ENCODE measurements at regions not wholly inside any gene's neighbourhood (a gene's known extent, or its start where the extent isn't known, plus 50 kb on each side); places are given as distances from the start of the nearest gene placed in this dataset.

DNA sequence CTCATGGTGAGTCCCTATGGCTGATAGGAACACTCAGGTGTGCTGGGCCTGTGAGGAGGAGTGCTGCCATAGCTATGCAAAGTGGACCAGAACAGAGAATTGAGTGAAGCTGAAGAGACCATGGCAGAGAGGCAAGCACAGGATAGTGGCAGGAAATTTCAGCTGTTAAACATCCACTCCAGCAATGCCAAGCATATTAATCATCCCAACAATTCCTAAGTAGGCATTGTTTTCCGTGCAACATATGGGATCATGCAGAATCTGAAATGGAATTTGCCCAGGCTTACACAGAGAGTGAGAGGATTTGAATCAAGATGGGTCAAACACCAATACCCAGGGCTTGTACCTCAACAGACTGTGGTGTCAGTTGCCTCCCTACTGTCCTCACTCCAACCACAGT is 582.6 kb upstream of the UBE2E2 start:
- Mint-ChIP-seq H3K27ac (no peak overlapping the region), H3K36me3 (no peaks in the 10 kb centered on the region), H3K27me3 (ENCODE audit: low read depth) (no peaks in the 10 kb centered on the region), H3K4me3 (no peak overlapping the region), H3K4me1 (no peaks in the 10 kb centered on the region), H3K9me3 (peaks cover 5% of the 10 kb centered on the region)
- ATAC-seq (0 out of 2 replicates have a peak, but pooled peaks have one; percentile 46), DNase-seq (ENCODE audit: low spot score) (no peak)
- no peak for TF ChIP-seq SOX15 (CRISPR knock-in tag; IDR thresholded peaks at IDR 0.05)
- TF ChIP-seq, protein P1, sequence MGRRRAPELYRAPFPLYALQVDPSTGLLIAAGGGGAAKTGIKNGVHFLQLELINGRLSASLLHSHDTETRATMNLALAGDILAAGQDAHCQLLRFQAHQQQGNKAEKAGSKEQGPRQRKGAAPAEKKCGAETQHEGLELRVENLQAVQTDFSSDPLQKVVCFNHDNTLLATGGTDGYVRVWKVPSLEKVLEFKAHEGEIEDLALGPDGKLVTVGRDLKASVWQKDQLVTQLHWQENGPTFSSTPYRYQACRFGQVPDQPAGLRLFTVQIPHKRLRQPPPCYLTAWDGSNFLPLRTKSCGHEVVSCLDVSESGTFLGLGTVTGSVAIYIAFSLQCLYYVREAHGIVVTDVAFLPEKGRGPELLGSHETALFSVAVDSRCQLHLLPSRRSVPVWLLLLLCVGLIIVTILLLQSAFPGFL (CRISPR knock-in tag; IDR thresholded peaks at IDR 0.05; ENCODE audit: borderline replicate concordance): no peak
- TF ChIP-seq ZNF263 (CRISPR knock-in tag; IDR thresholded peaks at IDR 0.05; ENCODE audit: low read depth): no peak
- no peak for TF ChIP-seq GTF2I (CRISPR knock-in tag; conservative IDR thresholded peaks at IDR 0.05)
- TF ChIP-seq JUN (CRISPR knock-in tag; IDR thresholded peaks at IDR 0.05): no peak
- TF ChIP-seq ATF1 (CRISPR knock-in tag; IDR thresholded peaks at IDR 0.05): no peak
- TF ChIP-seq CREM (CRISPR knock-in tag; IDR thresholded peaks at IDR 0.05): no peak
- TF ChIP-seq, protein P2, sequence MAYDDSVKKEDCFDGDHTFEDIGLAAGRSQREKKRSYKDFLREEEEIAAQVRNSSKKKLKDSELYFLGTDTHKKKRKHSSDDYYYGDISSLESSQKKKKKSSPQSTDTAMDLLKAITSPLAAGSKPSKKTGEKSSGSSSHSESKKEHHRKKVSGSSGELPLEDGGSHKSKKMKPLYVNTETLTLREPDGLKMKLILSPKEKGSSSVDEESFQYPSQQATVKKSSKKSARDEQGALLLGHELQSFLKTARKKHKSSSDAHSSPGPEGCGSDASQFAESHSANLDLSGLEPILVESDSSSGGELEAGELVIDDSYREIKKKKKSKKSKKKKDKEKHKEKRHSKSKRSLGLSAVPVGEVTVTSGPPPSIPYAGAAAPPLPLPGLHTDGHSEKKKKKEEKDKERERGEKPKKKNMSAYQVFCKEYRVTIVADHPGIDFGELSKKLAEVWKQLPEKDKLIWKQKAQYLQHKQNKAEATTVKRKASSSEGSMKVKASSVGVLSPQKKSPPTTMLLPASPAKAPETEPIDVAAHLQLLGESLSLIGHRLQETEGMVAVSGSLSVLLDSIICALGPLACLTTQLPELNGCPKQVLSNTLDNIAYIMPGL (CRISPR knock-in tag; IDR thresholded peaks at IDR 0.05): no peak
- no peak for TF ChIP-seq NR3C1 (CRISPR knock-in tag; conservative IDR thresholded peaks at IDR 0.05; ENCODE audit: low read depth)
- no peak for TF ChIP-seq RORB (CRISPR knock-in tag; IDR thresholded peaks at IDR 0.05)
- TF ChIP-seq, protein P3, sequence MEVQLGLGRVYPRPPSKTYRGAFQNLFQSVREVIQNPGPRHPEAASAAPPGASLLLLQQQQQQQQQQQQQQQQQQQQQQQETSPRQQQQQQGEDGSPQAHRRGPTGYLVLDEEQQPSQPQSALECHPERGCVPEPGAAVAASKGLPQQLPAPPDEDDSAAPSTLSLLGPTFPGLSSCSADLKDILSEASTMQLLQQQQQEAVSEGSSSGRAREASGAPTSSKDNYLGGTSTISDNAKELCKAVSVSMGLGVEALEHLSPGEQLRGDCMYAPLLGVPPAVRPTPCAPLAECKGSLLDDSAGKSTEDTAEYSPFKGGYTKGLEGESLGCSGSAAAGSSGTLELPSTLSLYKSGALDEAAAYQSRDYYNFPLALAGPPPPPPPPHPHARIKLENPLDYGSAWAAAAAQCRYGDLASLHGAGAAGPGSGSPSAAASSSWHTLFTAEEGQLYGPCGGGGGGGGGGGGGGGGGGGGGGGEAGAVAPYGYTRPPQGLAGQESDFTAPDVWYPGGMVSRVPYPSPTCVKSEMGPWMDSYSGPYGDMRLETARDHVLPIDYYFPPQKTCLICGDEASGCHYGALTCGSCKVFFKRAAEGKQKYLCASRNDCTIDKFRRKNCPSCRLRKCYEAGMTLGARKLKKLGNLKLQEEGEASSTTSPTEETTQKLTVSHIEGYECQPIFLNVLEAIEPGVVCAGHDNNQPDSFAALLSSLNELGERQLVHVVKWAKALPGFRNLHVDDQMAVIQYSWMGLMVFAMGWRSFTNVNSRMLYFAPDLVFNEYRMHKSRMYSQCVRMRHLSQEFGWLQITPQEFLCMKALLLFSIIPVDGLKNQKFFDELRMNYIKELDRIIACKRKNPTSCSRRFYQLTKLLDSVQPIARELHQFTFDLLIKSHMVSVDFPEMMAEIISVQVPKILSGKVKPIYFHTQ (CRISPR knock-in tag; IDR thresholded peaks at IDR 0.05): no peak
- TF ChIP-seq, protein P4, sequence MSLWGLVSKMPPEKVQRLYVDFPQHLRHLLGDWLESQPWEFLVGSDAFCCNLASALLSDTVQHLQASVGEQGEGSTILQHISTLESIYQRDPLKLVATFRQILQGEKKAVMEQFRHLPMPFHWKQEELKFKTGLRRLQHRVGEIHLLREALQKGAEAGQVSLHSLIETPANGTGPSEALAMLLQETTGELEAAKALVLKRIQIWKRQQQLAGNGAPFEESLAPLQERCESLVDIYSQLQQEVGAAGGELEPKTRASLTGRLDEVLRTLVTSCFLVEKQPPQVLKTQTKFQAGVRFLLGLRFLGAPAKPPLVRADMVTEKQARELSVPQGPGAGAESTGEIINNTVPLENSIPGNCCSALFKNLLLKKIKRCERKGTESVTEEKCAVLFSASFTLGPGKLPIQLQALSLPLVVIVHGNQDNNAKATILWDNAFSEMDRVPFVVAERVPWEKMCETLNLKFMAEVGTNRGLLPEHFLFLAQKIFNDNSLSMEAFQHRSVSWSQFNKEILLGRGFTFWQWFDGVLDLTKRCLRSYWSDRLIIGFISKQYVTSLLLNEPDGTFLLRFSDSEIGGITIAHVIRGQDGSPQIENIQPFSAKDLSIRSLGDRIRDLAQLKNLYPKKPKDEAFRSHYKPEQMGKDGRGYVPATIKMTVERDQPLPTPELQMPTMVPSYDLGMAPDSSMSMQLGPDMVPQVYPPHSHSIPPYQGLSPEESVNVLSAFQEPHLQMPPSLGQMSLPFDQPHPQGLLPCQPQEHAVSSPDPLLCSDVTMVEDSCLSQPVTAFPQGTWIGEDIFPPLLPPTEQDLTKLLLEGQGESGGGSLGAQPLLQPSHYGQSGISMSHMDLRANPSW (CRISPR knock-in tag; conservative IDR thresholded peaks at IDR 0.05; ENCODE audit: low read depth): no peak
- TF ChIP-seq, protein P5, sequence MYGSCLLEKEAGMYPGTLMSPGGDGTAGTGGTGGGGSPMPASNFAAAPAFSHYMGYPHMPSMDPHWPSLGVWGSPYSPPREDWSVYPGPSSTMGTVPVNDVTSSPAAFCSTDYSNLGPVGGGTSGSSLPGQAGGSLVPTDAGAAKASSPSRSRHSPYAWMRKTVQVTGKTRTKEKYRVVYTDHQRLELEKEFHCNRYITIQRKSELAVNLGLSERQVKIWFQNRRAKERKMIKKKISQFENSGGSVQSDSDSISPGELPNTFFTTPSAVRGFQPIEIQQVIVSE (CRISPR knock-in tag; IDR thresholded peaks at IDR 0.05; ENCODE audit: borderline replicate concordance): no peak
- TF ChIP-seq, protein P6, sequence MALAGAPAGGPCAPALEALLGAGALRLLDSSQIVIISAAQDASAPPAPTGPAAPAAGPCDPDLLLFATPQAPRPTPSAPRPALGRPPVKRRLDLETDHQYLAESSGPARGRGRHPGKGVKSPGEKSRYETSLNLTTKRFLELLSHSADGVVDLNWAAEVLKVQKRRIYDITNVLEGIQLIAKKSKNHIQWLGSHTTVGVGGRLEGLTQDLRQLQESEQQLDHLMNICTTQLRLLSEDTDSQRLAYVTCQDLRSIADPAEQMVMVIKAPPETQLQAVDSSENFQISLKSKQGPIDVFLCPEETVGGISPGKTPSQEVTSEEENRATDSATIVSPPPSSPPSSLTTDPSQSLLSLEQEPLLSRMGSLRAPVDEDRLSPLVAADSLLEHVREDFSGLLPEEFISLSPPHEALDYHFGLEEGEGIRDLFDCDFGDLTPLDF (CRISPR knock-in tag; IDR thresholded peaks at IDR 0.05): no peak
- no peak for TF ChIP-seq ELF4 (CRISPR knock-in tag; IDR thresholded peaks at IDR 0.05; ENCODE audit: low read depth)
- TF ChIP-seq, protein P7, sequence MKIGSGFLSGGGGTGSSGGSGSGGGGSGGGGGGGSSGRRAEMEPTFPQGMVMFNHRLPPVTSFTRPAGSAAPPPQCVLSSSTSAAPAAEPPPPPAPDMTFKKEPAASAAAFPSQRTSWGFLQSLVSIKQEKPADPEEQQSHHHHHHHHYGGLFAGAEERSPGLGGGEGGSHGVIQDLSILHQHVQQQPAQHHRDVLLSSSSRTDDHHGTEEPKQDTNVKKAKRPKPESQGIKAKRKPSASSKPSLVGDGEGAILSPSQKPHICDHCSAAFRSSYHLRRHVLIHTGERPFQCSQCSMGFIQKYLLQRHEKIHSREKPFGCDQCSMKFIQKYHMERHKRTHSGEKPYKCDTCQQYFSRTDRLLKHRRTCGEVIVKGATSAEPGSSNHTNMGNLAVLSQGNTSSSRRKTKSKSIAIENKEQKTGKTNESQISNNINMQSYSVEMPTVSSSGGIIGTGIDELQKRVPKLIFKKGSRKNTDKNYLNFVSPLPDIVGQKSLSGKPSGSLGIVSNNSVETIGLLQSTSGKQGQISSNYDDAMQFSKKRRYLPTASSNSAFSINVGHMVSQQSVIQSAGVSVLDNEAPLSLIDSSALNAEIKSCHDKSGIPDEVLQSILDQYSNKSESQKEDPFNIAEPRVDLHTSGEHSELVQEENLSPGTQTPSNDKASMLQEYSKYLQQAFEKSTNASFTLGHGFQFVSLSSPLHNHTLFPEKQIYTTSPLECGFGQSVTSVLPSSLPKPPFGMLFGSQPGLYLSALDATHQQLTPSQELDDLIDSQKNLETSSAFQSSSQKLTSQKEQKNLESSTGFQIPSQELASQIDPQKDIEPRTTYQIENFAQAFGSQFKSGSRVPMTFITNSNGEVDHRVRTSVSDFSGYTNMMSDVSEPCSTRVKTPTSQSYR (CRISPR knock-in tag; IDR thresholded peaks at IDR 0.05): no peak
- TF ChIP-seq, protein P8, sequence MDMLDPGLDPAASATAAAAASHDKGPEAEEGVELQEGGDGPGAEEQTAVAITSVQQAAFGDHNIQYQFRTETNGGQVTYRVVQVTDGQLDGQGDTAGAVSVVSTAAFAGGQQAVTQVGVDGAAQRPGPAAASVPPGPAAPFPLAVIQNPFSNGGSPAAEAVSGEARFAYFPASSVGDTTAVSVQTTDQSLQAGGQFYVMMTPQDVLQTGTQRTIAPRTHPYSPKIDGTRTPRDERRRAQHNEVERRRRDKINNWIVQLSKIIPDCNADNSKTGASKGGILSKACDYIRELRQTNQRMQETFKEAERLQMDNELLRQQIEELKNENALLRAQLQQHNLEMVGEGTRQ (CRISPR knock-in tag; IDR thresholded peaks at IDR 0.05): no peak
- no peak for TF ChIP-seq TEAD4 (CRISPR knock-in tag; IDR thresholded peaks at IDR 0.05)
- no peak for TF ChIP-seq CBFB (CRISPR knock-in tag; IDR thresholded peaks at IDR 0.05; ENCODE audit: low read depth)
- ChIA-PET CTCF (no interaction called here), POLR2A (no interaction called here)

All from WTC11 (cell line).